Smooth muscle cell of the brain vasculature (primary cell): ENCODE measurements at regions not wholly inside any gene's neighbourhood (a gene's known extent, or its start where the extent isn't known, plus 50 kb on each side); places are given as distances from the start of the nearest gene placed in this dataset.

Experiments used
- DNase-seq: peaks from one replicate; pipeline ENCODE4 v3.0.0-alpha.2; 2012; ENCODE audit warnings: low read depth, low spot score

GRCh38 chr10:61091531-61091930 is 147.5 kb upstream of the RHOBTB1 start:
- no peak for DNase-seq

GRCh38 chr10:61089251-61089650 is 145.3 kb upstream of the RHOBTB1 start:
- DNase-seq, result no peak

- DNase-seq, result no peak
Measured at GRCh38 chr10:61084493-61084892, 140.5 kb upstream of the RHOBTB1 start.

GRCh38 chr10:61081301-61081700 is 137.3 kb upstream of the RHOBTB1 start:
- no peak for DNase-seq

DNA sequence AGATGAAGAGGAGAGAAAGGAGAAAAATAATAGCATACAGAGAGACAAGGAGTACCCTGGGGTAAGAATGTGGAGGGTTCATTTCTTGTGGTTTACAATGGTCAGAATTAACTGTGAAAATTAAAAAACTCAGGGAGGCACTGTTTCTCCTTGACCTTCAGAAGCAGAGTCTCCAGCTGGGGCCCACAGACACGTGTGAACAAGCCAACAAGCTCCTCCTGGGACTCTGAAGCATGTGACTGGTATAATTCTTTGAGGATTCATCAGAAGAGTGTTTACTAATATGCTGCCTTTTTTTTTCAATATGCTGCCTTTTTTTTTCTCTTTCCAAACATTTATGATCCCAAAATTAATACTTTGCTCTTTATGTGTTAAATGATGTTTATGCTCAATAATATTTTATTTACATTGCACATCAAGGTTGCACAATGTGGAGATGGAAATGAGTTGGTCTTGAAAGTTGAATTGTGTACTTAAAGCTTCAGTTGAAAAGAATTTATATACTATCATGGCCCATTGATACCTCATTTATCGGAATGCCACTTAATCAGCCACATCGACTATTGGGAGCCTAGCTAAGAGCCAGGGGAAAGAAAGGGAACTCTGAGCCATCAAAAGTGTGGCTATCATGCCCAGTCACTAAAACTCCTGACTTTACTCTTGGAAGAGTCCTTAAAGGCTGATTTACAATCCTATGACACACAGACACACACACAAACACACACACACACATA is 134.7 kb upstream of the RHOBTB1 start:
- no peak for DNase-seq

DNA sequence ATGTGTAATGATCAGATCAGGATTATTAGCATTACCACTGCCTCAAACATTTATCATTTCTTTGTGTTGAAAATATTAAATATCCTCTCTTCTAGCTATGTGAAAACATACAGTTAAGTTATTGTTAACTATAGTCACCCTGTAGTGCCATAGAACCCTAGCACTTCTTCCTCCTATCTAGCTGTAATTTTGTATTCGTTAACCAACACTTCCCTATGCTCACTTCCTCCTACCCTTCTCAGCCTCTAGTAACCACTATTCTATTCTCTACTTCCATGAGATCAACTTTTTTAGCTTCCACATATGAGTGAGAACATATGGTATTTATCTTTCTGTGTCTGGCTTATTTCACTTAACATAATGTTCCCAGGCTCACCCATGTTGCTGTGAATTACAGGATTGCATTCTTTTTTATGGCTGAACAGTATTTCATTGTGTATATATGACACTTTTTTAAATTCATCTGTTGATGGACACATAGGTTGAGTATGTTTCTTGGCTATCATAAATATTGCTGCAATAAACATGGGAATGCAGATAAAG is 132.7 kb upstream of the RHOBTB1 start:
- DNase-seq, result no peak

GRCh38 chr10:61073391-61073790 is 129.4 kb upstream of the RHOBTB1 start:
- DNase-seq, result no peak

- DNase-seq, result no peak
Measured at GRCh38 chr10:61071580-61071979, 127.6 kb upstream of the RHOBTB1 start.

DNA sequence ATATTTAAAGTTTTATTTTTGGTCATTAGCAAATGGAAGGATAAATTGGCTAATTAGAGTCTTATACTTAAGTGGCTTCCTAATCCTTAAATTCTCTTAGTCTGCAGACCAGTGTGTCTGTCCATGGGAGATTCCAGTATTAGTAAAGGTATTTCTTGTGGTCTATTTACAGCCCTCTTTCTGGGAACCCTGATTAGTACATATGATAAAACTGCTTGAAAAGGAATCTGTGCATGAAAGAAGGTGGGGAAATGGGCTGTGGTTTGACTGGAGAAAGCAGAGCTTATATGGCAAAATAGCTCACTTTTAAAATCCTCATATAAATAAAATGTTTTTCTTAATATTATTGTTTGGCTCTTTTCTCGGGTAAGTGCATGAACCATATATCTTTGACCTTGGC is 124.5 kb upstream of the RHOBTB1 start:
- no peak for DNase-seq

DNA sequence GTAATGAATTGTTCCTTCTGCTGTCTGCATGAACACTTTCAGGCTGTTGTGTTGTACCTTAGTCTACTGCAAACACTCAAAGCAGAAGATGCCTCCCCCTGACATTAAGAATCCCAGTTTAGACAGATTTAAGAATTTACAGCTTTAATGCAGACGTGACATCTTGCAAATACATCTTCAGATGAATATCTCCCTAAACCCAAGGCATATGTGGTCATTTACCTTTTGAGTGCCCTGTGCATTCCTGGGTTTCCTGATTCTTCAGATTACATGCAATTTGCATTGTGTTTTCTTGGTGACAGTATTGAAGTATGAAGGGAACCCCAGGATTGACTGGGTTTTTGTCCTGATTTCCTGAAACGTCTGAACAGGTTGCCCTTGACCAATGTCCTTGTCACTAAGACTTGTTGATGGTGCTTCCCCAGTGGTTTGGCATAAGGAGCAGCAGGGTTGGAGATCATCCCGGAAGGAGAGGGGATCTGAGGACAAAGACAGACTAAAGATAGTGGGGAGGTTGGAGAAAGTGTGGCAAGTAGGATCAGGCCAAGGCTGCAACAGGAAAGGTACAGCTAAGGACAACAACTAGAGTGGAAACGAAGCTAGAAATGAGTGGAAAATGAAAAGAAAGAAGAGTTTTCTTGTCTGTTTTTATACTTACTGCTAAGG is 123.8 kb upstream of the RHOBTB1 start:
- DNase-seq, result no peak

- no peak for DNase-seq
Measured at GRCh38 chr10:61066661-61067344, 122.8 kb upstream of the RHOBTB1 start.

DNA sequence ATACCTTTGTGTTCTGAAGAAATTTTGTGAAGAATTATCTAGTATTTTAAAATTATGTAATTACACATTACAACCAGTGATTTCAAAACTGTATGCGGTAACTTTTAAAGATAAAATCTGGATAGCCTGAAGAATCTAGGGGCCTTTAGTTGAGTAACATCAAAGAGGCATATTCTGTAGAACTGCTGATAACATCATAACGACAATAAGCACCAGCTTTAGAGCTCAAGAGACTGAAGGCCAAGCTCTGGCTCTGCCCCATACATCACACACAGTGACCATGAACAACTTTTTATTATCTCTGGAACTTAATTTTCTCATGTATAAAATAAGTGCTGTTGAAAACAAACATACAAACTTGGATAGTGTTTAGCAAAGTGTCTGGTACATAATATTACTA is 121.1 kb upstream of the RHOBTB1 start:
- no peak for DNase-seq

DNA sequence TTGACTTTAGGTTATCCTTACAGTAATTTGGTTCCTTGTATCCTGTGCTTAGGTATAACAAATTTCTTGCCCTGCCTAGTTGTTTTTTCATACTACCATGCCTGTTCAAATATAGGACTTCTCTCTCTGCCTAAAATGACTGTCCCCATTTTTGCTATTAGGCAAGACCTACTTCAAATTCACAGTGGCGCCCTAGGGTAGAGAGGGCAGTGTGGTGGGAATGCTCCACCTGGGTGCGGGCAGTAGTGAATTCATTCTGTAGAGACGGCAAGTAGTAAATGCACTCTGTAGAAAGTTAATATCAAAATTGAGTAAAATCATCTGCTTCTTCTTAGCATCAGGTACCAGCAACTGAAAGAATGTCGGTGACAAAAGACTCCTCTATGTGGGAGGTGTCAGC is 120.4 kb upstream of the RHOBTB1 start:
- no peak for DNase-seq

DNA sequence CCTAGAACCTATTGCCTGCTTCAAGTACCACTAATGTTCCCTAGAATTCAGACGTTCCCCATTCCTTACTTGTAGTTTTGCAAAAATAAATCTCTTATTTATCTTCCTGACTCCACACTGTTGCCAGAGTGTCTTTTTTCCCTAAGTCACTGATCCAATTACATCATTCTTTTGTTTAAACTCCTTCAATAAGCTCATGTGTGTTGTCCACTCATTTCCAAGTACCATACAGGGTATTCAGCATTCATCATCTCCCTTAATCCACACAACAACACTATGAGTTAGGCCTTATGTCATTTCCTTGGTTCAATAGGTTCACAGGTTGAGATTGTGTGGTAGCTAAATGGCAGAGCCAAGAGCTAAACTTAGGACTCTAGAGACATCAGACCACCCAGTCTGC is 119.9 kb upstream of the RHOBTB1 start:
- no peak for DNase-seq

GRCh38 chr10:61063034-61063433 is 119.0 kb upstream of the RHOBTB1 start:
- no peak for DNase-seq

DNA sequence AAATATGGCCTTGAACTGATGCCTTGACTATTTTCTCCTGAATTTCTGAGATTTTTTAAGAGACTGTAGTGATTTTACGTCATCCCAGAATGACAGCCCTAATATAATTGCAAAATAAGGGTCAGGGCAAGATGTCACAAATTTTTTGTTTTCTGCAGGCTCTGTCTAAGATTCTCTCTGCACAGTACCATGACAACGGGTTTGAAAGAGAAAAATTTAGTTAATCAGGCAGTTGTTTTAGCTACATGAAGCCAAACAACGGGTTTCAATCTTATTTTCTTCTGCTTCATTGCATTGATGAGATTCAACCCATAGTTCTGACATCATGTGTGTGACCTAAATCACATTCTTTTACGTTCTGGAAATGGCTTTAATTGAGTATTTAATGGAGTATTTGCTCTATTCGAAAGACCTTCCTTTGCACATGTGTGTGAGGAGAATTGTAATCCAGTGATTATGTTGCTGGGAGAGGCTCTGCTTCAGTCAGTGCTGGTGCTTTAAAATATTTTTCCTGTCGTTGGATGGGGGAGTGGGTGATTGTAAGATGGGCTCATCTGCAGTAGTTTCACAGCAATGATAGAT is 118.0 kb upstream of the RHOBTB1 start:
- DNase-seq, result no peak

DNA sequence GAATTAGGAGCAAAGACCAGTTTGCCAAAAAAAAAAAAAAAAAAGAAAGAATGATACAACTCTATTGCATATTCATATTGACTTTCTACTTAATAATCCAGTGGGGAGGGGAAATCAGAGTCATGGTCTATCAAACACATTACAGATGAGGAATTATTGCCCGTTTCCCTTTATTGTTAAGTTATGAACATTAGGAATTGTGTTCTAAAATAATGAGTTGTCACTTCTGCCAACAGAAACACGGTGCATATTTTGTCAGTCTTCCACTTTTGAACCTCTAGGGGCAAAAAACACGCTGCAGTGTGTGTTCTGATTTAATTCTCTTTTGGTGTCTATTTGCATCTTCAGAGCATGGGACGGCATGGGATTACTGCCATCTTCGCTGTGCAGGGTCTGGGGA is 115.7 kb upstream of the RHOBTB1 start:
- no peak for DNase-seq

DNA sequence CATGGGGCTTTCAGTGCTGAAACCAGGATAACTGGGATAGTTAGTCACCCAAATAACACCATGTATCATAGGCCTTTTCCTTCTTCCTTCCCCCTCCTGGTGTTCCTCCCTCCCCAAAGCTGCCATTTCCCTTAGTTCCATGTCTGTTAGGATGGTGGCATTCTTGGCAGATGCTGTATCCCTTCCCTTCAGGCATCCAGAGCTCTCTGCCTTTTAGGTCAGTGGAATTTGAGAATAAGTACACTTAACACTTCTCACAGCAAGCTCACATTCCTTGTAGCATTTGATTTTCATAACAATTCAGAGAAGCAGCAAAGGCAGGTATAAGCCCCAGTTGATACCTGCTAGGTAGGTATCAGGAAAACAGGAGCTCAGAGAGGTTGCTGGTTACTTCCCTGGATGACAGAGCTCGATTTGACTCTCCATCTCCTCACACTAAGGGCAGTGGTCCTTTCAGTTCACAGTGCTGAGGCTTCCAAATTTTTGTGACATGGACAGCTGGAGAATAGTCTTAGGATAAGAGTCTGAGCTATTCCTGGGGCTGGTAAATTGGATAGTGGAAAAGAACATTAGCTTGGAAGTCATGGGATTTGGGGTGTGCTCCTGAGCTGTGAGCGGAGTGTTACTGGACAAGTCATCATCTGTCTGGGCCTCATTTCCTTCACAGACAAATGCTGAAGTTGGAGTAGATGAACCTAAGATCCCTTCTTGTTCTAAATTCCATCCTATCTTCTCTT is 108.7 kb upstream of the RHOBTB1 start:
- DNase-seq, result no peak

DNA sequence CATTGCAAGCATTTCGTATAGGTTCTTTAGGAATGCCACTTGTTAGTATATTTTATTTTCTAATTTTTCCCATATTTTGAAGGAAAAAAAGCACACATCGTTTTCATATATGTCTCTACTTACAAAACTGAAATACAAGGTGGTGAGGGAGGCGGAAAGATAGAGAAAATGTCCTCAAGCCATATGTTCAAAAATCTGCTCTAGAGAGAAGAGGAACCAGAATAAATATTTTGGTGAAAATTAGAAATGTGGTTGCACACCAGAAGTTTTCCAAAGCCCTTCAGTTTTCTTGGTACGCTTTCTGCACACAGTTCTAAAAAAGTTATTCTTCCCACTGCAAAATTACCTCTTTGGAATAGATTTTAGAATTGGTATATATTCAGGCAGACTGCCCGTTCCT is 107.4 kb upstream of the RHOBTB1 start:
- no peak for DNase-seq

- DNase-seq, result no peak
Measured at GRCh38 chr10:61050120-61050745, 106.2 kb upstream of the RHOBTB1 start.

GRCh38 chr10:61049386-61049785 is 105.4 kb upstream of the RHOBTB1 start:
- DNase-seq, result no peak
